Keratinocyte (primary cell): ENCODE measurements at regions not wholly inside any gene's neighbourhood (a gene's known extent, or its start where the extent isn't known, plus 50 kb on each side); places are given as distances from the start of the nearest gene placed in this dataset.
"Not testable (repeated sequence)": the region's sequence is repeated elsewhere in the genome, so short reads cannot be mapped to it uniquely, and the experiment has no call there.

Source experiments
- DNase-seq: peaks from one replicate; pipeline ENCODE4 v3.0.0-alpha.2; 2011; ENCODE audit warnings: low read depth, missing footprints, low spot score
- FAIRE-seq: peaks from 2 replicates; lab custom pipeline; 2011; peaks lifted over from hg19 to GRCh38; lab: Jason Lieb, UNC
- H2AFZ ChIP-seq: 2 replicates; pipeline ENCODE4 v1.6.0; 2012; ENCODE audit warnings: low read length, control low read depth, inconsistent platforms; ENCODE audit not compliant: control insufficient read depth
- H3K27ac ChIP-seq: 2 replicates; pipeline ENCODE4 v1.5.1; 2011; ENCODE audit warnings: low read length; ENCODE audit not compliant: control insufficient read depth, insufficient read depth
- H3K27me3 ChIP-seq: 3 replicates; pipeline ENCODE4 v1.6.0; 2011; ENCODE audit warnings: low read length; ENCODE audit not compliant: control insufficient read depth, insufficient read depth; ENCODE audit errors: extremely low read depth
- H3K36me3 ChIP-seq, 2 experiments: 2 replicates in 1 of 2; 3 replicates in 1 of 2; pipeline ENCODE4 v1.5.1; 2011; ENCODE audit warnings: low read length in 2 of 2, mild to moderate bottlenecking in 1 of 2; ENCODE audit not compliant: control insufficient read depth in 2 of 2, insufficient read depth in 2 of 2; ENCODE audit errors: extremely low read depth in 1 of 2
- H3K4me1 ChIP-seq: 3 replicates; pipeline ENCODE4 v1.5.1; 2011; ENCODE audit warnings: low read length; ENCODE audit not compliant: control insufficient read depth, insufficient read depth; ENCODE audit errors: extremely low read depth
- H3K4me2 ChIP-seq: 3 replicates; pipeline ENCODE4 v1.6.0; 2011; ENCODE audit warnings: low read depth, low read length; ENCODE audit not compliant: control insufficient read depth, insufficient read depth; ENCODE audit errors: extremely low read depth
- H3K4me3 ChIP-seq, 3 experiments: fragments of 200-600 bp in 1 of 3; sonication (generic) in 1 of 3; 2 replicates in 2 of 3; 3 replicates in 1 of 3; pipeline ENCODE4 v1.5.1; 2011 to 2016; ENCODE audit warnings: low read length in 3 of 3, mild to moderate bottlenecking in 3 of 3, control low read depth in 2 of 3, inconsistent platforms in 1 of 3, low read depth in 1 of 3, mixed read lengths in 1 of 3, mixed run types in 1 of 3, moderate library complexity in 1 of 3; ENCODE audit not compliant: control insufficient read depth in 2 of 3, insufficient read depth in 2 of 3; ENCODE audit errors: extremely low read depth in 1 of 3
- H3K79me2 ChIP-seq: 2 replicates; pipeline ENCODE4 v1.6.0; 2012; ENCODE audit warnings: low read length; ENCODE audit not compliant: control insufficient read depth, insufficient read depth
- H3K9ac ChIP-seq: 3 replicates; pipeline ENCODE4 v1.6.0; 2011; ENCODE audit warnings: low read length; ENCODE audit not compliant: control insufficient read depth, insufficient read depth; ENCODE audit errors: extremely low read depth
- H3K9me1 ChIP-seq: 3 replicates; pipeline ENCODE4 v1.6.0; 2011; ENCODE audit warnings: low read length; ENCODE audit not compliant: control insufficient read depth, insufficient read depth; ENCODE audit errors: extremely low read depth
- H3K9me3 ChIP-seq: 2 replicates; pipeline ENCODE4 v1.5.1; 2012; ENCODE audit warnings: low read depth, low read length; ENCODE audit not compliant: control insufficient read depth
- H4K20me1 ChIP-seq: 3 replicates; pipeline ENCODE4 v1.6.0; 2011; ENCODE audit warnings: low read length; ENCODE audit not compliant: control insufficient read depth, insufficient read depth; ENCODE audit errors: extremely low read depth
- CTCF ChIP-seq, 3 experiments: IDR thresholded peaks in 1 of 3; conservative IDR thresholded peaks in 1 of 3; optimal IDR thresholded peaks in 1 of 3; 2 replicates in 2 of 3; 3 replicates in 1 of 3; pipeline versions ENCODE3 to v1.5.1; 2011; ENCODE audit warnings: low read length in 3 of 3, mild to moderate bottlenecking in 3 of 3, moderate library complexity in 2 of 3, control low read depth in 1 of 3, inconsistent platforms in 1 of 3; ENCODE audit not compliant: insufficient read depth in 2 of 3; ENCODE audit errors: extremely low read depth in 1 of 3
- EZH2 ChIP-seq: IDR thresholded peaks from one replicate; pipeline ENCODE4 v1.6.1; 2012; ENCODE audit warnings: inconsistent platforms, mild to moderate bottlenecking, low read length, moderate library complexity
- dilution Hi-C: fragments of 300-500 bp; cut with MboI; formaldehyde crosslinking; loops from one replicate; pipeline ENCODE4 v1.7.0; 2020; ENCODE audit warnings: low sequenced_read_pairs; ENCODE audit not compliant: extremely low pct_ligation_motif_present

- Histone ChIP-seq H3K9ac (no peak overlapping the region), H2AFZ (no peak overlapping the region), H3K79me2 (no peaks in the 10 kb centered on the region), H3K4me1 (no peaks in the 10 kb centered on the region), H3K27ac (no peak overlapping the region), H3K4me2 (no peak overlapping the region), H3K4me3 (no peak overlapping the region), H3K9me3 (no peaks in the 10 kb centered on the region), H3K27me3 (no peaks in the 10 kb centered on the region), H4K20me1 (no peaks in the 10 kb centered on the region), H3K9me1 (no peaks in the 10 kb centered on the region), H3K36me3 (no peaks in the 10 kb centered on the region)
- TF ChIP-seq CTCF (optimal IDR thresholded peaks at IDR 0.05 in 1 of 3, IDR thresholded peaks at IDR 0.05 in 1 of 3, conservative IDR thresholded peaks at IDR 0.05 in 1 of 3; ENCODE audit: extremely low read depth in 1 of 3, insufficient read depth in 2 of 3, low read length in 3 of 3) = no peak
- no peak for FAIRE-seq
- dilution Hi-C loops = no loop called here
- DNase-seq = no peak
Measured at GRCh38 chr4:79121223-79121622, 182.0 kb upstream of the PAQR3 start.

- dilution Hi-C loops, H4K20me1 ChIP-seq, H3K27me3 ChIP-seq, H2AFZ ChIP-seq, H3K4me2 ChIP-seq, H3K9ac ChIP-seq, H3K27ac ChIP-seq, FAIRE-seq, H3K79me2 ChIP-seq, H3K9me3 ChIP-seq, H3K9me1 ChIP-seq, H3K4me3 ChIP-seq, DNase-seq, H3K36me3 ChIP-seq, H3K4me1 ChIP-seq: not testable (repeated sequence)
Measured at GRCh38 chr4:79117051-79117450, 177.8 kb upstream of the PAQR3 start.

GRCh38 chr4:79107014-79107413, 167.8 kb upstream of the PAQR3 start:
- no peaks in the 10 kb centered on the region for H3K9me1 ChIP-seq
- no peak overlapping the region for H3K4me2 ChIP-seq
- no peak for FAIRE-seq
- no peak overlapping the region for H3K4me3 ChIP-seq
- no peaks in the 10 kb centered on the region for H4K20me1 ChIP-seq
- no peaks in the 10 kb centered on the region for H3K27me3 ChIP-seq
- TF ChIP-seq CTCF (optimal IDR thresholded peaks at IDR 0.05 in 1 of 3, IDR thresholded peaks at IDR 0.05 in 1 of 3, conservative IDR thresholded peaks at IDR 0.05 in 1 of 3; ENCODE audit: extremely low read depth in 1 of 3, insufficient read depth in 2 of 3, low read length in 3 of 3) (no peak), EZH2 (no peak)
- DNase-seq = no peak
- dilution Hi-C loops = no loop called here
- no peak overlapping the region for H3K27ac ChIP-seq
- no peaks in the 10 kb centered on the region for H3K36me3 ChIP-seq
- H3K9ac ChIP-seq = no peak overlapping the region
- H2AFZ ChIP-seq = no peak overlapping the region
- no peaks in the 10 kb centered on the region for H3K4me1 ChIP-seq
- no peaks in the 10 kb centered on the region for H3K9me3 ChIP-seq
- H3K79me2 ChIP-seq = no peaks in the 10 kb centered on the region
